Tibial nerve (tissue), 4 donors: ENCODE measurements at regions not wholly inside any gene's neighbourhood (a gene's known extent, or its start where the extent isn't known, plus 50 kb on each side); places are given as distances from the start of the nearest gene placed in this dataset.

Experiments used
- EP300 ChIP-seq, 2 donors: sonication (generic); formaldehyde crosslinking; IDR thresholded peaks; one replicate each; pipeline ENCODE4 v1.6.1; 2017; ENCODE audit warnings: antibody characterized with exemption in 2 of 2, mild to moderate bottlenecking in 1 of 2
- POLR2A ChIP-seq, 2 donors: fragments of 450-650 bp; IDR thresholded peaks; one replicate each; pipeline ENCODE4 v1.6.1; 2017; ENCODE audit warnings: antibody characterized with exemption in 2 of 2, mild to moderate bottlenecking in 2 of 2, moderate library complexity in 2 of 2
- TF ChIP-seq, protein P1 (sequence below), 5 experiments: fragments of 200-600 bp in 3 of 5; fragments of 450-650 bp in 2 of 5; sonication (generic) in 3 of 5; IDR thresholded peaks; one replicate each; pipeline ENCODE4 v1.5.1; 2016 to 2019; ENCODE audit warnings: antibody characterized with exemption in 5 of 5, mild to moderate bottlenecking in 3 of 5, moderate library complexity in 2 of 5

DNA sequence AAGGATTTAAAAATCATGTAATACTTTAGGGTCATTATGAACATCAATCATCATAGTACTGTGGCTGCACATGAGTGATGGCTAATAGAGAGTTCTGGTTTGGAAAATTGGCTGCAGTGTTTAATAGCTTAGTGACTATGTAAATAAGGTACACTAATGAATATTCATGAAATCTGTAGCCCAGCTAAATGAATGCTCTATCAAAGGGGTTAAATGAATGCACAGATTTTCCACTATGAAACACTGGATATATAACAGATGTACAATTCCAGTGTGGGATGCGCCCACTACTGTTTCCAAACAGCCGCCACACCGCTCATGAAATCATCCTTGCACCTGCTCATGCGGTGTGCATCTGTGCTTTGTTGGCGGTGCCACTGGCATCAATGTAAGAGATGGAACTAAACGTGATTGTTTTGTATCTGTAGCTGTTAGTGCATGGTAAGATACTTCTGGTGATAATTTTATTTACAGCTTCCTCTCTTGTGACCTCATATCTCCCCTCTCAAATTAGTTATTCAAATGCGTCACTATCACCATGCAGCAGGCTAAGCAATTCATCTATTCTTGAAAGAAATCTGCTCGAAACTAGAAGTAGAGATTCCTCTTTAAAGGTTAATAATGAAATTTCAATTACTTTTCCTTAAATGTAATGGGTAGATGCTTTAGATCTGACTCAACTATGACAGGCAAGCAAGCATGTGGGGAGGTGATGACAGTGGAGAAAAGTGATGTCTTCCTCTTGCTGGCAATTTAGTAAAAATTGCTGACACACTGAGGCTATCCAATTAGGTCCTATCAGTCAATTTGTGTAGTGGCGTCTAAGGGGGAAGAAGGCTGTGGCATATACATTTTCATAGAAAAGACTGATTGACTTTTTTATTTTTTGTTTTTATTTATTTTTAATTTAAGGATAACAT, 433.6 kb downstream of the AEBP2 start:
- TF ChIP-seq, protein P1, sequence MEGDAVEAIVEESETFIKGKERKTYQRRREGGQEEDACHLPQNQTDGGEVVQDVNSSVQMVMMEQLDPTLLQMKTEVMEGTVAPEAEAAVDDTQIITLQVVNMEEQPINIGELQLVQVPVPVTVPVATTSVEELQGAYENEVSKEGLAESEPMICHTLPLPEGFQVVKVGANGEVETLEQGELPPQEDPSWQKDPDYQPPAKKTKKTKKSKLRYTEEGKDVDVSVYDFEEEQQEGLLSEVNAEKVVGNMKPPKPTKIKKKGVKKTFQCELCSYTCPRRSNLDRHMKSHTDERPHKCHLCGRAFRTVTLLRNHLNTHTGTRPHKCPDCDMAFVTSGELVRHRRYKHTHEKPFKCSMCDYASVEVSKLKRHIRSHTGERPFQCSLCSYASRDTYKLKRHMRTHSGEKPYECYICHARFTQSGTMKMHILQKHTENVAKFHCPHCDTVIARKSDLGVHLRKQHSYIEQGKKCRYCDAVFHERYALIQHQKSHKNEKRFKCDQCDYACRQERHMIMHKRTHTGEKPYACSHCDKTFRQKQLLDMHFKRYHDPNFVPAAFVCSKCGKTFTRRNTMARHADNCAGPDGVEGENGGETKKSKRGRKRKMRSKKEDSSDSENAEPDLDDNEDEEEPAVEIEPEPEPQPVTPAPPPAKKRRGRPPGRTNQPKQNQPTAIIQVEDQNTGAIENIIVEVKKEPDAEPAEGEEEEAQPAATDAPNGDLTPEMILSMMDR (IDR thresholded peaks at IDR 0.05), result no peak
- TF ChIP-seq POLR2A (IDR thresholded peaks at IDR 0.05), result no peak
- TF ChIP-seq EP300 (IDR thresholded peaks at IDR 0.05), result no peak
